Mesenchymal stem cell (in vitro differentiated cells and primary cell): ENCODE measurements at regions not wholly inside any gene's neighbourhood (a gene's known extent, or its start where the extent isn't known, plus 50 kb on each side); places are given as distances from the start of the nearest gene placed in this dataset.

ENCODE experiments used
- DNase-seq: peaks from one replicate; pipeline ENCODE4 v3.0.0-alpha.2; 2013
- H2AFZ ChIP-seq: one replicate; pipeline ENCODE4 v1.6.1; 2013; ENCODE audit warnings: low read depth, mild to moderate bottlenecking, control low read depth, inconsistent platforms, low read length, moderate library complexity
- H2AK5ac ChIP-seq: 2 replicates; pipeline ENCODE4 v1.6.1; 2013; ENCODE audit warnings: low read length, moderate library complexity, mild to moderate bottlenecking, inconsistent platforms; ENCODE audit not compliant: severe bottlenecking
- H2BK120ac ChIP-seq: one replicate; pipeline ENCODE4 v1.6.1; 2013; ENCODE audit warnings: low read depth, mild to moderate bottlenecking, inconsistent platforms, low read length, moderate library complexity
- H2BK12ac ChIP-seq, 2 experiments: one replicate each; pipeline ENCODE4 v1.6.1; 2013; ENCODE audit warnings: inconsistent platforms in 2 of 2, low read length in 2 of 2, mild to moderate bottlenecking in 2 of 2, moderate library complexity in 2 of 2, control low read depth in 1 of 2
- H2BK15ac ChIP-seq: one replicate; pipeline ENCODE4 v1.6.1; 2013; ENCODE audit warnings: mild to moderate bottlenecking, low read depth, inconsistent platforms; ENCODE audit not compliant: poor library complexity, severe bottlenecking
- H2BK5ac ChIP-seq: 2 replicates; pipeline ENCODE4 v1.6.1; 2013; ENCODE audit warnings: low read depth, mild to moderate bottlenecking, low read length, control low read depth, inconsistent platforms; ENCODE audit not compliant: poor library complexity, severe bottlenecking
- H3K14ac ChIP-seq, 2 experiments: one replicate each; pipeline ENCODE4 v1.6.1; 2013; ENCODE audit warnings: inconsistent platforms in 2 of 2, low read length in 2 of 2, control low read depth in 1 of 2, mild to moderate bottlenecking in 1 of 2, moderate library complexity in 1 of 2
- H3K18ac ChIP-seq, 2 experiments: one replicate each; pipeline ENCODE4 v1.6.1; 2013; ENCODE audit warnings: inconsistent platforms in 2 of 2, low read length in 2 of 2, control low read depth in 1 of 2, low read depth in 1 of 2, mild to moderate bottlenecking in 1 of 2
- H3K23ac ChIP-seq, 2 experiments: one replicate each; pipeline ENCODE4 v1.6.1; 2013; ENCODE audit warnings: inconsistent platforms in 2 of 2, low read length in 2 of 2, mild to moderate bottlenecking in 2 of 2, moderate library complexity in 2 of 2, control low read depth in 1 of 2
- H3K27ac ChIP-seq: 2 replicates; pipeline ENCODE4 v1.5.1; 2013; ENCODE audit warnings: mild to moderate bottlenecking, moderate library complexity, low read length, control low read depth, inconsistent platforms; ENCODE audit not compliant: poor library complexity, severe bottlenecking
- H3K27me3 ChIP-seq, 2 experiments: 2 replicates each; pipeline versions ENCODE4 v1.6.1 to v1.7.0; 2013; ENCODE audit warnings: low read length in 2 of 2, mild to moderate bottlenecking in 2 of 2, moderate library complexity in 2 of 2, control low read depth in 1 of 2, inconsistent platforms in 1 of 2; ENCODE audit not compliant: control insufficient read depth in 1 of 2, insufficient read depth in 1 of 2
- H3K36me3 ChIP-seq, 2 experiments: 2 replicates each; pipeline versions ENCODE4 v1.6.1 to v1.7.0; 2013; ENCODE audit warnings: low read length in 2 of 2, control low read depth in 1 of 2, inconsistent platforms in 1 of 2, low read depth in 1 of 2, mild to moderate bottlenecking in 1 of 2; ENCODE audit not compliant: insufficient read depth in 2 of 2, control insufficient read depth in 1 of 2
- H3K4ac ChIP-seq, 2 experiments: one replicate each; pipeline ENCODE4 v1.6.1; 2013; ENCODE audit warnings: inconsistent platforms in 2 of 2, low read length in 2 of 2, mild to moderate bottlenecking in 2 of 2, moderate library complexity in 2 of 2, control low read depth in 1 of 2, low read depth in 1 of 2
- H3K4me1 ChIP-seq: 2 replicates; pipeline ENCODE4 v1.6.1; 2013; ENCODE audit warnings: low read depth, low read length, control low read depth; ENCODE audit not compliant: control insufficient read depth, insufficient read depth
- H3K4me2 ChIP-seq: 2 replicates; pipeline ENCODE4 v1.6.1; 2013; ENCODE audit warnings: low read length, mild to moderate bottlenecking, inconsistent platforms; ENCODE audit not compliant: poor library complexity, severe bottlenecking
- H3K4me3 ChIP-seq, 2 experiments: 2 replicates each; pipeline versions ENCODE4 v1.5.1 to v1.7.0; 2013; ENCODE audit warnings: low read length in 2 of 2, mild to moderate bottlenecking in 2 of 2, control low read depth in 1 of 2, low read depth in 1 of 2; ENCODE audit not compliant: insufficient read depth in 1 of 2
- H3K79me1 ChIP-seq: replicated peaks from 2 replicates; pipeline ENCODE4 v1.6.1; 2013; ENCODE audit warnings: mild to moderate bottlenecking, control low read depth, low read length, inconsistent platforms; ENCODE audit not compliant: poor library complexity, severe bottlenecking
- H3K9ac ChIP-seq: 2 replicates; pipeline ENCODE4 v1.7.0; 2013; ENCODE audit warnings: mild to moderate bottlenecking, low read length, moderate library complexity
- H3K9me3 ChIP-seq: 2 replicates; pipeline ENCODE4 v1.7.0; 2013; ENCODE audit warnings: mild to moderate bottlenecking, low read length; ENCODE audit not compliant: control insufficient read depth
- H4K8ac ChIP-seq: one replicate; pipeline ENCODE4 v1.6.1; 2013; ENCODE audit warnings: inconsistent platforms, mild to moderate bottlenecking, low read length, moderate library complexity
- H4K91ac ChIP-seq: one replicate; pipeline ENCODE4 v1.6.1; 2013; ENCODE audit warnings: mild to moderate bottlenecking, low read length, inconsistent platforms
- WGBS: methylation state at CpG from one replicate; pipeline ENCODE4 v1.1.7; 2013; ENCODE audit warnings: mixed read lengths; 5-methylcytosine and 5-hydroxymethylcytosine counted together

GRCh38 chr18:27428716-27429475 lies 243.8 kb upstream of the CHST9 start:
- H3K36me3 ChIP-seq = no peaks in the 10 kb centered on the region
- H2BK15ac ChIP-seq = no peak overlapping the region
- no peak overlapping the region for H3K18ac ChIP-seq
- no peaks in the 10 kb centered on the region for H3K79me1 ChIP-seq
- H3K9me3 ChIP-seq = peaks cover 10% of the 10 kb centered on the region
- no peak overlapping the region for H3K9ac ChIP-seq
- H3K4me2 ChIP-seq = no peak overlapping the region
- H2BK12ac ChIP-seq = no peak overlapping the region
- no peak overlapping the region for H3K27ac ChIP-seq
- no peaks in the 10 kb centered on the region for H3K27me3 ChIP-seq
- WGBS = 92% methylated on average over 2 of the region's 2 CpGs
- H2BK5ac ChIP-seq = no peak overlapping the region
- no peak overlapping the region for H3K4me3 ChIP-seq
- no peak overlapping the region for H4K8ac ChIP-seq
- DNase-seq = no peak
- no peak overlapping the region for H2BK120ac ChIP-seq
- peaks cover 6% of the 10 kb centered on the region for H3K4me1 ChIP-seq
- H2AK5ac ChIP-seq = no peak overlapping the region
- H3K23ac ChIP-seq = no peak overlapping the region
- H3K14ac ChIP-seq = no peak overlapping the region
- H3K4ac ChIP-seq = no peak overlapping the region
- no peak overlapping the region for H4K91ac ChIP-seq
- no peak overlapping the region for H2AFZ ChIP-seq

DNA sequence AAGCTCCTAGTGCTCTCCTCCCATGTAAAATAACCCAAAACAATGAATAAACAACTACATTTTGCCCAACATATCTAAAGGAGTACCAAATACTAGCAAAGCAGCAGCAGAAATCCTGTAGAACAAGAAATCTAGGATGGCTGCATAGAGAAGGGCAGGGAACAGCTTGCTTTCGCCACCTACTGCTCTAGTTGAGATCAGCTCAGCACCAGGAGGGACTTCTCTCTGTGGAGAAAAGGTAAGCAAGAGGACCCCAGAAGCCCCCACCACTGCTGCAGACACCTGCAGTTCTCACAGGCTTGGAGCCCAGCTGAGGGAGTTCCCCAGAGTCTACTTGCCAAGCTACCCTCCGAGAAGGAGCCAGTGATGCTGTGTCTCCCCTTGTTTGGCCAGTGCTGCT lies 243.0 kb upstream of the CHST9 start:
- Histone ChIP-seq H3K79me1 (no peaks in the 10 kb centered on the region), H3K4me3 (no peak overlapping the region), H4K91ac (peak overlapping the region; percentile 37), H3K27ac (no peak overlapping the region), H3K4ac (no peak overlapping the region), H3K4me2 (no peak overlapping the region), H3K18ac (no peak overlapping the region), H3K36me3 (no peaks in the 10 kb centered on the region), H3K27me3 (no peaks in the 10 kb centered on the region), H2BK15ac (no peak overlapping the region), H3K4me1 (peaks cover 6% of the 10 kb centered on the region), H2AFZ (no peak overlapping the region), H2AK5ac (no peak overlapping the region), H3K9ac (no peak overlapping the region), H2BK5ac (no peak overlapping the region), H4K8ac (no peak overlapping the region), H2BK120ac (no peak overlapping the region), H3K9me3 (peaks cover 10% of the 10 kb centered on the region), H3K14ac (no peak overlapping the region), H2BK12ac (no peak overlapping the region), H3K23ac (no peak overlapping the region)
- DNase-seq = no peak
- WGBS = 68% methylated on average over 2 of the region's 2 CpGs

DNA sequence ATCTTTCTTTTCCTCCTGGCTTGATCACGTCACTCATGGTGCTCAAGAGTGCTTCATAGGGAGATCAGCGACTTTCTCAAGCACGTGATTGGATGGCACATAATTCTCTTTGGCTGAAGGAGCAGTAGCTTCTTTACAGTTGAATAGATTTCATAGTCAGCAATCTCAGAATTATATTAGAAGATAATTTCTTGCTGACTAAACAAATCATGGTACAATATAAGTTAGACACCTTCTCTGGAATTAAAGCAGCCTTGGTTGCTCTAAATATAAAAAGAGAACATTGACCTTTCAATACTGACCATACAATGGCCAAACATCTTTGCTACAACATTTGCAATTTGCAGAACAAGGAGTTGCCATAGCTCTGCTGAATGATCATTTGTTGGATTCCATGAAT lies 238.5 kb upstream of the CHST9 start:
- no peak for DNase-seq
- no CpG with 5 or more reads among the region's 3 CpGs for WGBS
- H2AFZ ChIP-seq = no peak overlapping the region

GRCh38 chr18:27419646-27420045 lies 234.5 kb upstream of the CHST9 start:
- Histone ChIP-seq H3K4me1 (no peaks in the 10 kb centered on the region), H4K8ac (no peak overlapping the region), H2BK12ac (no peak overlapping the region), H3K4me3 (no peak overlapping the region), H3K4ac (no peak overlapping the region), H2BK5ac (no peak overlapping the region), H4K91ac (no peak overlapping the region), H2BK15ac (no peak overlapping the region), H3K9ac (no peak overlapping the region), H3K27me3 (no peaks in the 10 kb centered on the region), H2AK5ac (no peak overlapping the region), H3K27ac (no peak overlapping the region), H3K9me3 (no peaks in the 10 kb centered on the region), H2BK120ac (no peak overlapping the region), H3K79me1 (no peaks in the 10 kb centered on the region), H2AFZ (no peak overlapping the region), H3K4me2 (no peak overlapping the region), H3K14ac (no peak overlapping the region), H3K18ac (no peak overlapping the region), H3K36me3 (no peaks in the 10 kb centered on the region), H3K23ac (no peak overlapping the region)
- no peak for DNase-seq
- WGBS = no CpG with 5 or more reads among the region's 2 CpGs

More for the DNA sequence above, 238.5 kb upstream of the CHST9 start:
- Histone ChIP-seq H3K4ac (no peak overlapping the region), H2BK5ac (no peak overlapping the region), H3K9me3 (no peaks in the 10 kb centered on the region), H2BK120ac (no peak overlapping the region), H2BK15ac (no peak overlapping the region), H3K27ac (no peak overlapping the region), H4K91ac (no peak overlapping the region), H2BK12ac (no peak overlapping the region), H3K27me3 (no peaks in the 10 kb centered on the region), H3K36me3 (no peaks in the 10 kb centered on the region), H3K9ac (no peak overlapping the region), H3K4me1 (peaks cover under 1% of the 10 kb centered on the region), H4K8ac (no peak overlapping the region), H3K14ac (no peak overlapping the region), H3K18ac (no peak overlapping the region), H3K4me3 (no peak overlapping the region), H3K4me2 (no peak overlapping the region), H3K79me1 (no peaks in the 10 kb centered on the region), H3K23ac (no peak overlapping the region), H2AK5ac (no peak overlapping the region)
